GM12891 (cell line): ENCODE measurements at regions not wholly inside any gene's neighbourhood (a gene's known extent, or its start where the extent isn't known, plus 50 kb on each side); places are given as distances from the start of the nearest gene placed in this dataset.

ENCODE experiments used
- POLR2A ChIP-seq: IDR thresholded peaks from 2 replicates; pipeline ENCODE4 v1.6.1; 2011; ENCODE audit warnings: low read depth, low read length, control low read depth
- POLR2AphosphoS5 ChIP-seq: IDR thresholded peaks from 2 replicates; pipeline ENCODE4 v1.6.1; 2011; ENCODE audit warnings: low read depth, low read length, control low read depth
- TAF1 ChIP-seq: IDR thresholded peaks from 2 replicates; pipeline ENCODE4 v1.6.1; 2011; ENCODE audit warnings: low read depth, low read length, control low read depth

- no peak for TF ChIP-seq POLR2AphosphoS5
- TF ChIP-seq TAF1 = no peak
- TF ChIP-seq POLR2A = no peak
These were observed 173.3 kb upstream of the GOLIM4 start for GRCh38 chr3:168269001-168269400.
